ENCODE measurements at regions not wholly inside any gene's neighbourhood (a gene's known extent, or its start where the extent isn't known, plus 50 kb on each side); places are given as distances from the start of the nearest gene placed in this dataset.

GRCh38 chr13:26839682-26840081, 79.1 kb upstream of the GPR12 start:
- TF ChIP-seq, protein P1, sequence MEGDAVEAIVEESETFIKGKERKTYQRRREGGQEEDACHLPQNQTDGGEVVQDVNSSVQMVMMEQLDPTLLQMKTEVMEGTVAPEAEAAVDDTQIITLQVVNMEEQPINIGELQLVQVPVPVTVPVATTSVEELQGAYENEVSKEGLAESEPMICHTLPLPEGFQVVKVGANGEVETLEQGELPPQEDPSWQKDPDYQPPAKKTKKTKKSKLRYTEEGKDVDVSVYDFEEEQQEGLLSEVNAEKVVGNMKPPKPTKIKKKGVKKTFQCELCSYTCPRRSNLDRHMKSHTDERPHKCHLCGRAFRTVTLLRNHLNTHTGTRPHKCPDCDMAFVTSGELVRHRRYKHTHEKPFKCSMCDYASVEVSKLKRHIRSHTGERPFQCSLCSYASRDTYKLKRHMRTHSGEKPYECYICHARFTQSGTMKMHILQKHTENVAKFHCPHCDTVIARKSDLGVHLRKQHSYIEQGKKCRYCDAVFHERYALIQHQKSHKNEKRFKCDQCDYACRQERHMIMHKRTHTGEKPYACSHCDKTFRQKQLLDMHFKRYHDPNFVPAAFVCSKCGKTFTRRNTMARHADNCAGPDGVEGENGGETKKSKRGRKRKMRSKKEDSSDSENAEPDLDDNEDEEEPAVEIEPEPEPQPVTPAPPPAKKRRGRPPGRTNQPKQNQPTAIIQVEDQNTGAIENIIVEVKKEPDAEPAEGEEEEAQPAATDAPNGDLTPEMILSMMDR (IDR thresholded peaks at IDR 0.05) = no peak
- TF ChIP-seq POLR2AphosphoS5 (IDR thresholded peaks at IDR 0.05) (no peak), POLR2A (IDR thresholded peaks at IDR 0.05) (no peak)
